ENCODE measurements at regions not wholly inside any gene's neighbourhood (a gene's known extent, or its start where the extent isn't known, plus 50 kb on each side); places are given as distances from the start of the nearest gene placed in this dataset.
"Not testable (repeated sequence)": the region's sequence is repeated elsewhere in the genome, so short reads cannot be mapped to it uniquely, and the experiment has no call there.

GRCh38 chr10:118422241-118422640, 80.1 kb upstream of the FAM204A start:
- DNase-seq (ENCODE audit: low read depth, low spot score): no peak

DNA sequence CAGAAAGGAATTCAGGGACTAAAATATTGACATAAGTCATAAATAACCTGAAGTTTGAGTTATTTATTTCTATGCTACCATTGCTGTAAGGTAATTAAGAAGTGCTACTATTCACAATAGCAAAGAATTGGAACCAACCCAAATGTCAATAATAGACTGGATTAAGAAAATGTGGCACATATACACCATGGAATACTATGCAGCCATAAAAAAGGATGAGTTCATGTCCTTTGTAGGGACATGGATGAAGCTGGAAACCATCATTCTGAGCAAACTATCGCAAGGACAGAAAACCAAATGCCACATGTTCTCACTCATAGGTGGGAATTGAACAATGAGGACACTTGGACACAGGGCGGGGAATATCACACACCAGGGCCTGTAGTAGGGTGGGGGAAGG, 77.9 kb upstream of the FAM204A start:
- not testable (repeated sequence) for DNase-seq (ENCODE audit: low read depth, low spot score)

DNA sequence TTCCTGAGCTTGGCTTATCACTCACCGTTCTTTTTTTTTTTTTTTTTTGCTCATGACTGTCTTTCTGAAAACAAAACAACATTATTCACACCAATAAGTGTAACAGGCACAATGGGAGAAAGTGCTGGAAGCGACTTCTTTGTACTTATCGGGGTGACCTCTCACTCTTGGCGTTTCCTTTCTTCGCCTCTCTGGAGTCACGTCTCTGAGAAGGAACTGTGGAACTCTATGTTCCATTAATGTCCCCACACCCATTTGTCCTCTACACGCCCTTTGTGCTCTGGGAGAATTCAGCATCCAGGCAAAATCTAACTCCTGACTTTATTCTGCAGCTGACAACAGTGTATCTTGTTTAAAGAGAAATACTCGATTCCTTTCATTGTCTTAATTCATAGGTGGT, 70.8 kb upstream of the FAM204A start:
- no peak for DNase-seq (ENCODE audit: low read depth, low spot score)

GRCh38 chr10:118412132-118412760, 70.1 kb upstream of the FAM204A start:
- DNase-seq (ENCODE audit: low read depth, low spot score): peak; percentile 24

DNA sequence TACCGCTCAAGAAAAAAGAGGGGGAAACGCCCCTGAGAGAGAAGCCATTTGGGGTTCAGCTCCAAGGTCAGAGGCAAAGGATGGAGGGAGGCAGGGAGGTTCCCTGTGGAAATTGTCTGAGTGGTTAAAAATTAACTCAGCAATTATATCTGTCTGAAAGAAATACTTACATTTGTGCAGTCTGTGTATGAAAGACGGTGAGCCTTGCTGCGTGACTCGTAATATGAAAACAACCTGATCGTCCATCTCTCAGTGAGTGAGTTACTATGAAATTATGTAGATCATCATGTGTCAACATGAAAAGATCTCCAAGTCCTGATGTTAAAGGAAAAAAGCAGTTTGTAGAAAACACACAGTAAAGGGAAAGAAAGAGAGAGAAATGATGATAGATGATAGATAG, 67.2 kb upstream of the FAM204A start:
- DNase-seq (ENCODE audit: low read depth, low spot score): no peak

DNA sequence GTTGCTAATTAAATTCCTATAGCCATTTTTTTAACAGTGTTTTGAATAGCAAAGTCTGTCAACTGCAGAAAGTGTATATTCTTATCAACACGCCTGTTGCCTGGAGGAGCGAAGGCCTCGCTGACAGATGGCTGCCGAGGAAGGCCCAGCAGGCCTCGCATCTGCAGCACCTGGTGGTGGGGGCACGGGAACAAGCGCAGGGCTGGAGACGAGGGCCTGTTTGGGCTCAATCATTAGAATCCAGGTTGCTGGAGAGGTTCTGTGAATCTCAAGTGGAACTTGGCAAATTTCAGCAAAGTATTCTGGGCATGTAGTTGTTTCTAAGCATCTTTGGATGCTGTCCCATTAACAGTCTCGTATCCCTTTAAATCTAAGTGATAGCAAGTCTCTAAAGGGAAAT, 66.1 kb upstream of the FAM204A start:
- DNase-seq (ENCODE audit: low read depth, low spot score): no peak

DNA sequence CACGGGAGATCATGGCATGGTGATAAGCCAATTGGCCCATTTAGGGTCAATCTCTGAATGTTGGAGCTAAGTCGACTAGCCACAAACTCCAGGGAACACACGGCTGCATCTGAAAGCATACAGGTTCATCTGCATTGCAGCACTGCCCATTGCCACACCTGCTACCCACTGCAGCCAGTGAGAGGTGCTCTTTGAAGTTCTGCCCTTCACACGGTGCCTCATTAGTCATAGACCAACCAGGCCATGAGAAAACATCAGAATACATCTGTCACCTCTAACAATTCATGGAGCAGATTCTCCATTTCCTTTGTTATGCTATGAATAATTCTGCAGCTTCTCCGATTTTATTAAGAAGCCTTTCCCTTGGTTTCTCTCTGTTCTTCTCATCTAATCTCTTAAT, 65.7 kb upstream of the FAM204A start:
- DNase-seq (ENCODE audit: low read depth, low spot score): no peak

- DNase-seq (ENCODE audit: low read depth, low spot score): peak; percentile 63
These were observed 64.9 kb upstream of the FAM204A start for GRCh38 chr10:118407026-118407425.

- DNase-seq (ENCODE audit: low read depth, low spot score): no peak
These were observed 63.8 kb upstream of the FAM204A start for GRCh38 chr10:118405928-118406327.

GRCh38 chr10:118403967-118404366, 61.8 kb upstream of the FAM204A start:
- no peak for DNase-seq (ENCODE audit: low read depth, low spot score)

- no peak for DNase-seq (ENCODE audit: low read depth, low spot score)
These were observed 59.6 kb upstream of the FAM204A start for GRCh38 chr10:118401708-118402193.

DNA sequence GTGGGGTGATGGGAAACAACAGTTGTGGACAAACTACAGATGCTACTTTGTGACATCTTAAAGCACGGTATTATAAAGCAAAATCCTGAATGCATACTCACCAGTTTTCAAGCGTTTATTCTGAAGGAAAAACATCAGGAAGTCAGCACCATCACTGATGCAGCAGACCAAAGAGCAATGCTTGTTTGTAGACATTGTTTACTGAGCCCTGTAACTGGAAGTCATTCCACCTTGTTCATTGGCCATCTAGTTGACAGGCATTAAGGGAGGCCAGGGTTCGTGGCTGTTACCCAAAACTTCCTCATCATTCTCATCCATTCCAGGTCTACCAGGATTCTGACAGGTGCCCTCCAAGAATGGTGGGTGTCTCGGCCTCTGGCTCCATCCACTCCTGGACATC, 55.3 kb upstream of the FAM204A start:
- no peak for DNase-seq (ENCODE audit: low read depth, low spot score)

DNA sequence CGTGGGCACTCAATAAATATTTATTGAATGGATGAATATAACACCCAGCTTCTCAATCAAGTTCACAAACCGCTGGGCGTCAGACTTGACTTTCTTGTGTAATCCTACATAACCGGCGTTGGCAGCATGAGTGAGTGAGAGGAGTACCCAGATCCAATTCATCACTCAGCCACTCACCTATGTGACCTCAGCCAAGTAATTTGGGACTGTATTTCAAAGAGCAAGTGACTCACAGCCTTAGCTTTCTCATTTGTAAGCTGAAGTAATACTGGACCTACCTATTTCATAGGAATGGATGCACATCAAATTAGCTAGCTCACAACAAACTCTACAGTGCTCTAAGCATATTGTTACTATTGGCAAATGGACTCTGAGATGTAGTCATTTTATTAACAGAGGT, 53.8 kb upstream of the FAM204A start:
- no peak for DNase-seq (ENCODE audit: low read depth, low spot score)

DNA sequence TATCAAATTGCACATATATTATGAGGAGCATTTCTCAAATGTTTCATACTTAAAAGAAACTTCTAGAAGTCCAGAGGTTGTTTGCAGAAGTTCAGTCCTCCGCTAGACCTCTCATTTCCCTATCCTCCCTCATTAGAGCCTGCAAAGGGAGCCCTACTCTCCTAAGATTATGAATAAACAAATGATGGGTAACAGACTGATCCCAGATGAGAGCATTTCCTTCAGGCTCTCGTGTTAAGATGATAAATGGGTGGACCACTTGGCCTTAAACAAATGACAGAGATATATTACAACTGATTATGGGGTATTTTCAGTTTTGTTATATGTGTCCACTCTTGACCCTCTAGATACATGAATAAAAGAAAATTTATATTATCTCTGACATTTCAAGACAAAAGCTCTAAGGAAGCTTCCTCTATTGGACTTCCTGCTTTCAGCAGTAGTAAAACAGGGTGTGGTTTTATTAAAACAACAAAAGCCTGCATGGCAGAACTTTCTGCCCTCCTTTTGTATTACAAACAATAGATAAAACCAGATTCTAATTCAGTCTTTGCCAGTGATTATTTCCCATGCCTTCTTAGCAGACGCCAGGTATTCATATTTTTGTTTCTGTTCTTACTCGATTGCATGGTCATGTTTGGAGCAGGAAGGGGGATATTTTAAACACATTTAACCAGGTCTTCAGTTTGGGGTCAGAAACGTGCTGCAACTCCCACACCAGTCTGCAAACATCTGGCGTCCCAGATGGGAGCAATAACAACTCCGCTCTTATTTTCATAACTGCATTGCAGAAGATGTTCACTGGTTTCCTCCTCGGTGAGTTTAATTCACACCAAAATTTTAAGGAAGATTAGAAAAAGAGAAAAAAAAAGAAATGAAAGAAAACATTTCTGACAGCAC, 52.4 kb upstream of the FAM204A start:
- DNase-seq (ENCODE audit: low read depth, low spot score): no peak

- no peak for DNase-seq (ENCODE audit: low read depth, low spot score)
These were observed 50.6 kb upstream of the FAM204A start for GRCh38 chr10:118392761-118393160.
